Activated T-cell treated with anti-CD3 and anti-CD28 coated beads, Interleukin-2, amount 50 U/mL, for 72 hours (primary cell): ENCODE measurements at regions not wholly inside any gene's neighbourhood (a gene's known extent, or its start where the extent isn't known, plus 50 kb on each side); places are given as distances from the start of the nearest gene placed in this dataset.

ENCODE experiments used
- ATAC-seq, 2 donors: fragments of 150-1000 bp; cut with Tn5 transposase; replicated peaks in 1 of 2; 2 replicates each; pipeline ENCODE4 v1.10.0; 2021; ENCODE audit warnings: moderate library complexity in 2 of 2, mild to moderate bottlenecking in 1 of 2
- DNase-seq, 2 donors: peaks; one replicate each; pipeline ENCODE4 v3.0.0; 2021 to 2022; ENCODE audit warnings: mixed read lengths in 1 of 2
- H3K27ac Mint-ChIP-seq: one replicate; pipeline ENCODE4 v1.8.0; 2022; ENCODE audit warnings: mild to moderate bottlenecking, moderate library complexity, mixed read lengths
- H3K27me3 Mint-ChIP-seq: one replicate; pipeline ENCODE4 v1.8.0; 2022; ENCODE audit warnings: low read depth, mixed read lengths
- H3K36me3 Mint-ChIP-seq, 2 donors: one replicate each; pipeline ENCODE4 v1.8.0; 2022; ENCODE audit warnings: mixed read lengths in 2 of 2, mild to moderate bottlenecking in 1 of 2; ENCODE audit not compliant: insufficient read depth in 2 of 2
- H3K4me1 Mint-ChIP-seq: one replicate; pipeline ENCODE4 v1.8.0; 2022; ENCODE audit warnings: low read depth, mixed read lengths
- H3K4me3 Mint-ChIP-seq, 2 donors: one replicate each; pipeline ENCODE4 v1.8.0; 2022; ENCODE audit warnings: mild to moderate bottlenecking in 2 of 2, mixed read lengths in 2 of 2, moderate library complexity in 2 of 2
- H3K9me3 Mint-ChIP-seq, 2 donors: one replicate each; pipeline ENCODE4 v1.8.0; 2022; ENCODE audit warnings: mixed read lengths in 2 of 2

DNA sequence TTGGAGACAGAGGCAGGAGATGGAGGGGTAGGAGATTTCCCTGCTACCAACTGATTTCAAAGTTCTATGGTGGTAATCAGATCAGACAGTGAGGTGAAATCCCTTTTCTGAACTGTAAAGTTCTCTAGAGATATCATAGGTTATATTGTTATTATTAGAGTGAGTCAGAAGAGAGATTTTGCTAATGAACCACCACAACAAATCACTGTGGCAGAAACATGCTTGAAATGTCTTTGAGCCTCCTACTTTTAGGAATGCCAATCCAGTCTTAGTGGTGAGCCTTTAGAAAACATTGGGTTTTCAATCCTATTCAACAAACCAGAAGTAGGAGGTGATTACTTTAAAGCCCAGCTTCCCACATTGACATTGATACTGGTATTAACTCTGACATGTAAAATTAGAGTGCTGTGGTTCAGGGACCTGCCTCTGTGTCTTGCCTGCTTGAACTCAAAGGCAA lies 136.7 kb upstream of the CNR1 start:
- no peaks in the 10 kb centered on the region for H3K4me1 Mint-ChIP-seq
- H3K27me3 Mint-ChIP-seq, result peaks cover 9% of the 10 kb centered on the region
- ATAC-seq, result no peak
- H3K4me3 Mint-ChIP-seq, result no peak overlapping the region
- DNase-seq, result no peak
- no peaks in the 10 kb centered on the region for H3K36me3 Mint-ChIP-seq
- H3K9me3 Mint-ChIP-seq, result no peaks in the 10 kb centered on the region
- H3K27ac Mint-ChIP-seq, result no peak overlapping the region

DNA sequence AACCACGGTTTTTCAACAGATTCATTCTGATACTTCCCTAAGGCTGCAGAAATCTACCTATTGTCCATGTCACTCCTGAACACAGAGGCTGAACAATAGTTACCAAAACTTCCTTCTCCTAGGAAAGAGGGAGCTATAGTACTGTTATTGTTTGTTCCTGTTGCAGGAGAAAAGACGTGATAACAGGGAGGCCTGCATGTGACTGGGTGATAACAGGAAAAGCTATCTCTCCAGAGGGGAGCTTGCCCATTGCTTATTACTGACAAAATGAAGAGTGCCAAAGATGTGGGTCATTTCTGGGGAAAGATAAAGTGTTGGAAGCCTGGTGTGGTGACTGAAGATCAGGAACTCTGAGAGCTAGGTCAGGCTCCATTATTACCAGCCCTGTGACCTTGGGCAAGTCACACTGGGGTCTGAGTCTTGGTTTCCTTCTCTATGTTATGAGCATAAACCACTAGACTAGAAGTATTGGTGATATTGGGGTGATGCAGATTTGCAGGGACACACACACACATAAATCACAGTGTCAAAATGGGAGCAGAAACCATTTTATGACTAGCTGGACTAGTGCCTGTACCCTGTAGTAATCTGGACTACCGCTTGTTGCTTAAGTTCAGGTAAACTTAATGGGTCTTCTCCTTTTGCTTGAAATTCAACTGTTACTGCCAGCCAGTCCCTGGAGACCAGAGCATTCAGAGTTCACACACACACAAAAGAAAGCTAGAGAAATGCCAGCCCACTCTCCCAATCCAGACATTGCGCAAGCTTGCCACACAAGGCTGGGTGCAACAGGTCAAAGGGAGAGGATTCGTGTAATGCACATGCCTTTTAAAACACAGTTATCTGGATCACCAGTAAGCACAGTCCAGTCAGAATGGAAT lies 136.0 kb upstream of the CNR1 start:
- H3K27ac Mint-ChIP-seq, result no peak overlapping the region
- H3K27me3 Mint-ChIP-seq, result peaks cover 15% of the 10 kb centered on the region
- H3K36me3 Mint-ChIP-seq, result no peaks in the 10 kb centered on the region
- H3K4me3 Mint-ChIP-seq, result no peak overlapping the region
- no peaks in the 10 kb centered on the region for H3K9me3 Mint-ChIP-seq
- no peaks in the 10 kb centered on the region for H3K4me1 Mint-ChIP-seq
- DNase-seq (no peak), ATAC-seq (no peak)

DNA sequence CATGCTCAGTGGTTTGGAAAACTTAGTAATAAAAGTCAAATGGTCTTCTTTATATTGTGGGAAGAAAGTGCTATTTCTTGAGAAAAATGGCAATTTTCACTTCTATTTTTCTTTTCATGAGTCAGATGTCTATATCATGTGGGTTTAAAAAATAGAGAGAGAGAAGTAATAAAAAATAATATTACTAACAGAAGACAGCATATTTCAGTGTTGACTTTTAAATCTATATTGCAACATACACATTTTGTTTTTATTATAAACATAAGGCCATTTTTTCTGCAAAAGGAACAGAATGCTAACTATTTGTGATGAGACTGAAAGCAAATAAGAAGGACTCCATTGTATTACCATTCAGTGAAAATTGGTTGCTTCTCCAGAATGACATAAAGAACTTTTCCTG lies 135.1 kb upstream of the CNR1 start:
- DNase-seq, result no peak
- Mint-ChIP-seq H3K36me3 (no peaks in the 10 kb centered on the region), H3K27me3 (peaks cover 15% of the 10 kb centered on the region), H3K4me3 (no peak overlapping the region), H3K27ac (no peak overlapping the region), H3K4me1 (no peaks in the 10 kb centered on the region), H3K9me3 (no peaks in the 10 kb centered on the region)
- ATAC-seq, result no peak

DNA sequence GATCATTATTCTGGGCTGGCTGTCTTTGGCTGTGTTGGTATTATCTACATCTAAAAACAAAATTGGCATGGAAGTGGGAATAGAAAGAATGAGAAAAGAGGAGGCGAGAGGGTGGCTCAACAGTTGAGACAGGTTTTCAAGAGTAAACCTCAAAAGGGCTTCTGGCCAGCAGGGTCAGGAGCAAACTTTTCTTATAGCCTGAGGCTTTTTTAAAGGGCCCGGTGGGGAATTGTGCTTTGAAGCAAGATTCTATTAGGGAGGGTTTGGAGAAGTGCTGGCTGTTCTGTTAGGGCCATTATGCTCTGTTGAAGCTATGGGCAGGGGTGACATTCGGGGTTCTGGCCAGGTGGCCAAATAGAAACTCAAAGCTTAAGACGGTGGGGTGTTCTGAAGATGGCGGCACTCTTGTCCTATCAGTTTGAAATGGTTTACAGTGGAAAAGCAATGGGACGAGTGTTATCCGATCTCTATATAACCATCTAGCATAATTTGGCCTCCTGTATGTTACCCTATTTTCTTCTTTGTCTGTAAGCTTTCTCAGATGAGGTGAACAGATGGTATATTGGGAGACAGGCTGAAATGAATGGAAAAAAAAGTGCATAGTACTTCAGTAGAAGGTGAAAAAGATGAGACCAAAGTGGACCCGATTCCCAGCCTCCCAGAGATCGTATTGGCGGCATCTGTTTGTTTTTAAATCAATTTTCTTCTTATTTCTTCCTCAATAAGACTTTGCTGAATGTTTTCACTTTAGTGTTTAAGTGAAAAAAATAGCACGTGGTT lies 132.1 kb upstream of the CNR1 start:
- no peaks in the 10 kb centered on the region for H3K4me1 Mint-ChIP-seq
- no peak overlapping the region for H3K4me3 Mint-ChIP-seq
- no peak for ATAC-seq

DNA sequence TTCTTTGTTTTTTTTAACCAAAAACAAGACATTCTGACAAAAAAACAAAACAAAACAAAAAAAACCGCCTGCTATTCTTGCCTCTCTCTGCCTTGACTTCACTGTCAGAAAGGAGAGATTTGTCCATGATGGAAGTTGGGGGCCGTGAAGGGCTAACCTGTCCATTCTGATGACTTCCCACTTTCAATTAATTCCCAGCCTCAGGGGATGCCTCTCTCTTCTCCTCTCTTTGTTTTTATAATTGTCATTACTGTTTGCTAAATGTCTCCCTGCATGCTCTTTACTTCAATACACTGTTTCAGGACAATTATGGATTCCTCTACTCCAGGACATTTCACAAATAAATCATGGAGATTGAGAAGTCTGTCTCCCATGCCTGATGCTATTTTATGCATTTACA lies 130.5 kb upstream of the CNR1 start:
- ATAC-seq, result no peak
- Mint-ChIP-seq H3K4me1 (no peaks in the 10 kb centered on the region), H3K4me3 (no peak overlapping the region), H3K9me3 (no peaks in the 10 kb centered on the region), H3K27me3 (peaks cover 10% of the 10 kb centered on the region), H3K27ac (no peak overlapping the region), H3K36me3 (no peaks in the 10 kb centered on the region)
- DNase-seq, result no peak

More for the DNA sequence above, 132.1 kb upstream of the CNR1 start:
- no peaks in the 10 kb centered on the region for H3K36me3 Mint-ChIP-seq
- no peaks in the 10 kb centered on the region for H3K9me3 Mint-ChIP-seq
- no peak for DNase-seq
- H3K27ac Mint-ChIP-seq, result no peak overlapping the region
- H3K27me3 Mint-ChIP-seq, result peaks cover 15% of the 10 kb centered on the region

DNA sequence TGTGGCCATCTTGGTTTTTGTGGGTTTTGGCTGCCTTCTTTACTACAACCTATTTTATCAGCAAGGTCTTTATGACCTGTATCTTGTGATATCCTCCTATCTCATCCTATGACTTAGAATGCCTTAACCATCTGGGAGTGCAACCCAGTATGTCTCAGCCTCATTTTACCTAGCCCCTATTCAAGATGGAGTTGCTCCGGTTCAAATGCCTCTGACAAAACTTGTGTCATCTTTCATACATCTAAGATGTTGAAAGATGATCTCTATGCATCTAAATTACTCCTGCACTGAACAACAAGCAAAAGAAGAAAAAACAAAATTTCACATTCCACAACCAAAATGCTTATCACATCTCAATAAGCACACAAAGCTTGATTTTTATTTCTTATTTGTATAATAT lies 129.5 kb upstream of the CNR1 start:
- H3K27me3 Mint-ChIP-seq, result peaks cover 10% of the 10 kb centered on the region
- H3K4me1 Mint-ChIP-seq, result no peaks in the 10 kb centered on the region
- ATAC-seq (no peak), DNase-seq (no peak)
- peaks cover 0 to 1% of the 10 kb centered on the region in 2 donors for H3K9me3 Mint-ChIP-seq
- H3K36me3 Mint-ChIP-seq, result no peaks in the 10 kb centered on the region
- no peak overlapping the region for H3K27ac Mint-ChIP-seq
- H3K4me3 Mint-ChIP-seq, result no peak overlapping the region

DNA sequence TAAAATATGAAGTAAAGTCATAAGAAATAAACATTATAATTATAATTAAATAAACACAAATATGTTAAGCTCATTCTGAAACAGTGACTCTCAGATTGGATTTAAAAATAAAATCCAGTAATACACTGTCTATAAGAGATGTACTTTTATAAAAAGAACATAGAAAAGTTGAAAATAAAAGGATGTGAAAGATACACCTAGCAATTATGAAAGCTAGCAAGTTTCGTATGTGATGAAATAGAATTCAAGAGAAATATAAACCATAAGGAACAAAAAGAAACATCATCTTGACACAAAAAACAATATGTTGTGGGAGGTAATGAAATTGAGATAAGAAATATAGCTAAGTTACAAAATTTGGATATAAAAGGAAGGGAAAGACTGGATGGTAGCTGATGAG lies 128.6 kb upstream of the CNR1 start:
- no peaks in the 10 kb centered on the region for H3K4me1 Mint-ChIP-seq
- no peaks in the 10 kb centered on the region for H3K36me3 Mint-ChIP-seq
- no peak overlapping the region for H3K27ac Mint-ChIP-seq
- H3K9me3 Mint-ChIP-seq, result peaks cover 0 to 1% of the 10 kb centered on the region in 2 donors
- no peak overlapping the region for H3K4me3 Mint-ChIP-seq
- DNase-seq (no peak), ATAC-seq (no peak)
- H3K27me3 Mint-ChIP-seq, result peaks cover 10% of the 10 kb centered on the region

DNA sequence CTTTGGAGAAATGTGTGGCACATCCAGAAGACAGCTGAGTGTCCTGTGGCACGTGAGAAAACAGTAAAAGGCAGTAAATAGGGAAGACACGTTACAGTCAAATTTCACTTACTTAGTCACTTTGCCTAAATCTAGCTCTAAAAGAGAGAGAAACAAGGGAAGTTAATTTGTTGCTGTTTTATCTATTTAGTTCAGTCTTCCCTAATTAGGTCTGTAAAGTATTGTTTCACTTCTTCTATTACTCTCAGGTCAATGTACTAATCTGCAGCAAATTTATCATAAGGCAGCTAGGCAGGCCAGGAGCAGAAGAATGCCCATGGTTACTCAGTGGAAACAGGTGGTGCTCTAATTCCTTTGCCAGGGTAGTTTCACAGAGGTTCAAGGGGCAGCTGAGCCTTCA lies 124.3 kb upstream of the CNR1 start:
- no peaks in the 10 kb centered on the region for H3K27me3 Mint-ChIP-seq
- ATAC-seq (no peak), DNase-seq (no peak)
- H3K9me3 Mint-ChIP-seq, result peaks cover 4 to 9% of the 10 kb centered on the region in 2 donors
- H3K4me3 Mint-ChIP-seq, result no peak overlapping the region
- no peaks in the 10 kb centered on the region for H3K4me1 Mint-ChIP-seq
- H3K36me3 Mint-ChIP-seq, result peaks cover 3 to 6% of the 10 kb centered on the region in 2 donors
- no peak overlapping the region for H3K27ac Mint-ChIP-seq

DNA sequence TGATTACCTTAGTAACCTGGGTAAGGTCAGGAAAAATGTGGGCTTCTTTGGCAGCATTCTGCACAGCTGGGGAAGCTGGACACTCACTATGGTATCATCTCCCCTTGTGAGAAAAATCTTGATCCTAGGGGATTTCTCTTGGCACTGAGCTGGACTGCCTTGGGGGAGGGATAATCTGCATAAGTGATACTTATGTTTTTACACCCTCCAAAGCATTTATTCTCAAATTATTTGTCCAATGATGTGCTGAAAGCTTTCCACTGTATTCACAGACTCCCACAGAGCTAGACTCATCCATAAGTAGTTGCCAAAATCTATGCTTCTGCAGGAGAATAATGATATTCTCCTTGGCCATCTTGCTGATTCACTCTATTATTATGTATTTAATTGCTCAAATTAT lies 121.5 kb upstream of the CNR1 start:
- Mint-ChIP-seq H3K4me3 (no peak overlapping the region), H3K4me1 (no peaks in the 10 kb centered on the region), H3K27ac (no peak overlapping the region), H3K27me3 (no peaks in the 10 kb centered on the region), H3K9me3 (peaks cover 6 to 9% of the 10 kb centered on the region in 2 donors), H3K36me3 (peaks cover 3 to 6% of the 10 kb centered on the region in 2 donors)
- no peak for ATAC-seq
- no peak for DNase-seq

DNA sequence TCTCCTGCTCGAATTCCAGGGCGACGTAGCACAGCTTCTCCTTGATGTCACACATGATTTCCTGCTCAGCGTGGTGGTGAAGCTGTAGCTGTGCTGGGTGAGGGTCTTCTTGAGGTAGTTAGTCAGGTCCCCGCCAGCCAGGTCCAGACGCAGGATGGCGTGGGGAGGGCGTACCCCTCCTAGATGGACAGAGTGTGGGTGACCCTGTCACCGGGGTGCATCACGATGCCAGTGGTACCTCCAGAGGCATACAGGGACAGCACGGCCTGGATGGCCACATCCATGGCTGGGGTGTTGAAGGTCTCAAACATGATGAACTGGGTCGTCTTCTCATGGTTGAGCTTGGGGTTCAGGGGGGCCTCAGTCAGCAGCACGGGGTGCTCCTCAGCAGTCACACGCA lies 110.2 kb upstream of the CNR1 start:
- H3K27ac Mint-ChIP-seq, result no peak overlapping the region
- ATAC-seq (no peak), DNase-seq (no peak)
- no peaks in the 10 kb centered on the region for H3K27me3 Mint-ChIP-seq
- H3K4me3 Mint-ChIP-seq, result no peak overlapping the region
- H3K9me3 Mint-ChIP-seq, result peaks cover 0 to 3% of the 10 kb centered on the region in 2 donors
- no peaks in the 10 kb centered on the region for H3K36me3 Mint-ChIP-seq
- no peaks in the 10 kb centered on the region for H3K4me1 Mint-ChIP-seq

DNA sequence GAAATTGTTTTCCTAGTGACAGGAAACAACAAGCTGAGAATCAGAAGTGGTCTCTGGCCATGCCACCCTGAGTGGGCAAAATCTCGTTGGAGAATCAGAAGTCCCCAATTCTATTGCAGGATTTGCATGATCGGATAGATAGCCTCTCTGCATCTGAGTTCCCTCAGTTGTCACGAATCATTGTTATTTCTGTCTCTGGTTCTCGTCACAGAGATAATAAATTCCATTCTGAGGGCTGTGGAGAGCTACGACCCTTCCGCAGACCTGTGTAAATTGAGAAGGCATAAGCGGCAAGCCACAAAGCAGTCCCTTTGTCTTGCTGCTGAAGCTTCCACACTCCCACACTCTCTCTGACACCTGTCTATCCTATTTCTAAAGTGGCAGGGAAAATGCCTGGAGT lies 102.4 kb upstream of the CNR1 start:
- H3K4me3 Mint-ChIP-seq, result no peak overlapping the region
- DNase-seq (no peak), ATAC-seq (no peak)
- H3K36me3 Mint-ChIP-seq, result no peaks in the 10 kb centered on the region
- peaks cover 2% of the 10 kb centered on the region for H3K27me3 Mint-ChIP-seq
- H3K4me1 Mint-ChIP-seq, result no peaks in the 10 kb centered on the region
- no peak overlapping the region for H3K27ac Mint-ChIP-seq
- H3K9me3 Mint-ChIP-seq, result no peaks in the 10 kb centered on the region

DNA sequence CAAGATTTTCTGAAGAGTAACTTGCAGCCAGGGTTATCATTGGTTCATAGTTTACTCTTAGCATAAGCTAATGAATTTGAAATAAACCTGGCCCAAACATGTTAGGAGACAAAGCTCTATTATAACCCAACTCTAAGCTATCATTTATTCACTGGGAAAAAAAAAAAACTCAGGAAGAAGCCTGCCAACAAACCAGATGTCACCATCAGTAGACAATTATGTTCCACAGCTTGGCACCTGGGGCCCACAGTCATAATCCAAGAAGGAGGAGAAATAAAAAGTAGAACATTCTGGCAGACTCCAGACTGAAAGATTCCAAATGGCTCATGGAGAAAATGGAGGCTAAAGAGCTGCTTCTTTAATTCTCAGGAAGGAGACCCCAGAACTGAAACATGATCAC lies 100.0 kb upstream of the CNR1 start:
- no peak overlapping the region for H3K27ac Mint-ChIP-seq
- H3K36me3 Mint-ChIP-seq, result no peaks in the 10 kb centered on the region
- ATAC-seq (no peak), DNase-seq (no peak)
- no peaks in the 10 kb centered on the region for H3K4me1 Mint-ChIP-seq
- no peak overlapping the region for H3K4me3 Mint-ChIP-seq
- peaks cover 6% of the 10 kb centered on the region for H3K27me3 Mint-ChIP-seq
- H3K9me3 Mint-ChIP-seq, result no peaks in the 10 kb centered on the region

DNA sequence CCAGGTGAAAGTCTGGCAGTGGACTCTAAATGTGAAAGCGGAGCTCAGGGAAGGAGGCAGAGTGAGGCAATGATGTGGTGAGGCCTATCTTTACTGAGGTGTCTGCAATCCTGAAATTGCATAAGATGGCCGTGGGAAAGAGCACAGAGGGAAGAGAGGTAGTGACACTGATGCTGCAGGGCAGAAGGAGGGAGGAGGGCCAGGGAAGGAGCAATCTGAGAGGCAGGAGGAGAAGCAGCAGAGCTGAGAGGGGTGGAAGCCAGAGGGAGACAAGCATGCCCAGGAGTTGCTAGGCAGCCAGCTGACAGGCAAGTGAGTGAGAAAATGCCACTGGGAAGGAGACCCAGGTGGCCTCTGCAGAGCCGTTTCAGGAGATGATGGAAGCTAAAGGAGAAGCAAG lies 97.4 kb upstream of the CNR1 start:
- no peaks in the 10 kb centered on the region for H3K4me1 Mint-ChIP-seq
- no peak overlapping the region for H3K4me3 Mint-ChIP-seq
- H3K36me3 Mint-ChIP-seq, result no peaks in the 10 kb centered on the region
- no peak overlapping the region for H3K27ac Mint-ChIP-seq
- ATAC-seq (no peak), DNase-seq (no peak)
- H3K27me3 Mint-ChIP-seq, result peaks cover 6% of the 10 kb centered on the region
- no peaks in the 10 kb centered on the region for H3K9me3 Mint-ChIP-seq
